H9 (cell line): ENCODE measurements at regions not wholly inside any gene's neighbourhood (a gene's known extent, or its start where the extent isn't known, plus 50 kb on each side); places are given as distances from the start of the nearest gene placed in this dataset.

ENCODE experiments used
- DNase-seq: peaks from one replicate; pipeline ENCODE4 v3.0.0-alpha.2; 2017
- H2AFZ ChIP-seq: one replicate; pipeline ENCODE4 v1.6.1; 2013; ENCODE audit warnings: mild to moderate bottlenecking, low read length, control low read depth, moderate library complexity
- H2AK5ac ChIP-seq: 2 replicates; pipeline ENCODE4 v1.6.1; 2013; ENCODE audit warnings: low read length, control low read depth, mixed read lengths; ENCODE audit not compliant: insufficient read length
- H2BK120ac ChIP-seq: one replicate; pipeline ENCODE4 v1.6.1; 2013; ENCODE audit warnings: low read depth, mild to moderate bottlenecking, low read length, control low read depth, inconsistent platforms; ENCODE audit not compliant: poor library complexity, severe bottlenecking
- H2BK12ac ChIP-seq: 2 replicates; pipeline ENCODE4 v1.6.1; 2013; ENCODE audit warnings: low read length, control low read depth, mixed read lengths, low read depth; ENCODE audit not compliant: insufficient read length
- H2BK15ac ChIP-seq: 2 replicates; pipeline ENCODE4 v1.6.1; 2013; ENCODE audit warnings: low read depth, low read length, control low read depth
- H2BK20ac ChIP-seq: one replicate; pipeline ENCODE4 v1.6.1; 2013; ENCODE audit warnings: low read depth, mild to moderate bottlenecking, low read length, control low read depth, inconsistent platforms; ENCODE audit not compliant: poor library complexity, severe bottlenecking
- H2BK5ac ChIP-seq: 2 replicates; pipeline ENCODE4 v1.6.1; 2013; ENCODE audit warnings: low read length, control low read depth, mixed read lengths; ENCODE audit not compliant: insufficient read length
- H3K14ac ChIP-seq: 2 replicates; pipeline ENCODE4 v1.6.1; 2013; ENCODE audit warnings: low read length, control low read depth; ENCODE audit not compliant: insufficient read depth
- H3K18ac ChIP-seq: 2 replicates; pipeline ENCODE4 v1.6.1; 2013; ENCODE audit warnings: low read depth, mild to moderate bottlenecking, mixed read lengths, low read length, control low read depth; ENCODE audit not compliant: insufficient read length
- H3K23ac ChIP-seq: 2 replicates; pipeline ENCODE4 v1.6.1; 2013; ENCODE audit warnings: low read length, control low read depth, mixed read lengths, low read depth; ENCODE audit not compliant: insufficient read length
- H3K23me2 ChIP-seq: 2 replicates; pipeline ENCODE4 v1.6.1; 2013; ENCODE audit warnings: low read depth, mild to moderate bottlenecking, mixed read lengths, low read length, control low read depth; ENCODE audit not compliant: insufficient read length, poor library complexity, severe bottlenecking
- H3K27ac ChIP-seq: 2 replicates; pipeline ENCODE4 v1.5.1; 2013; ENCODE audit warnings: low read length, control low read depth, mixed read lengths, low read depth; ENCODE audit not compliant: insufficient read length
- H3K27me3 ChIP-seq: 2 replicates; pipeline ENCODE4 v1.6.1; 2013; ENCODE audit warnings: low read length, control low read depth, inconsistent platforms; ENCODE audit not compliant: insufficient read depth
- H3K4ac ChIP-seq: 2 replicates; pipeline ENCODE4 v1.6.1; 2013; ENCODE audit warnings: low read depth, mild to moderate bottlenecking, control low read depth, inconsistent platforms, low read length, moderate library complexity
- H3K4me1 ChIP-seq: 2 replicates; pipeline ENCODE4 v1.6.1; 2013; ENCODE audit warnings: low read length, control low read depth, inconsistent platforms; ENCODE audit not compliant: insufficient read depth
- H3K4me2 ChIP-seq: 2 replicates; pipeline ENCODE4 v1.6.1; 2013; ENCODE audit warnings: low read length, control low read depth, mixed read lengths; ENCODE audit not compliant: insufficient read length, insufficient read depth
- H3K56ac ChIP-seq: 2 replicates; pipeline ENCODE4 v1.6.1; 2013; ENCODE audit warnings: low read depth, mild to moderate bottlenecking, mixed read lengths, low read length, control low read depth; ENCODE audit not compliant: insufficient read length
- H3K79me1 ChIP-seq: 2 replicates; pipeline ENCODE4 v1.6.1; 2013; ENCODE audit warnings: low read depth, mild to moderate bottlenecking, moderate library complexity, low read length, control low read depth, inconsistent platforms; ENCODE audit not compliant: insufficient read depth, poor library complexity, severe bottlenecking
- H3K79me2 ChIP-seq: 2 replicates; pipeline ENCODE4 v1.6.1; 2013; ENCODE audit warnings: low read length, control low read depth, inconsistent platforms; ENCODE audit not compliant: insufficient read depth
- H3K9ac ChIP-seq: 2 replicates; pipeline ENCODE4 v1.6.1; 2013; ENCODE audit warnings: low read length, control low read depth, mixed read lengths; ENCODE audit not compliant: insufficient read length; ENCODE audit errors: extremely low read depth
- H3K9me3 ChIP-seq: one replicate; pipeline ENCODE4 v1.6.1; 2013; ENCODE audit warnings: low read depth, low read length, inconsistent platforms; ENCODE audit not compliant: control insufficient read depth
- H3T11ph ChIP-seq: one replicate; pipeline ENCODE4 v1.6.1; 2013; ENCODE audit warnings: mild to moderate bottlenecking, low read length, control low read depth, inconsistent platforms
- H4K20me1 ChIP-seq: one replicate; pipeline ENCODE4 v1.6.1; 2013; ENCODE audit not compliant: control insufficient read depth, insufficient read length, insufficient read depth
- H4K5ac ChIP-seq: 2 replicates; pipeline ENCODE4 v1.6.1; 2013; ENCODE audit warnings: low read depth, mild to moderate bottlenecking, mixed read lengths, low read length, control low read depth; ENCODE audit not compliant: insufficient read length
- H4K8ac ChIP-seq: replicated peaks from 2 replicates; pipeline ENCODE4 v1.6.1; 2013; ENCODE audit warnings: low read length, control low read depth, mixed read lengths, low read depth; ENCODE audit not compliant: insufficient read length
- H4K91ac ChIP-seq: 2 replicates; pipeline ENCODE4 v1.6.1; 2013; ENCODE audit warnings: low read depth, mild to moderate bottlenecking, moderate library complexity, mixed read lengths, low read length, control low read depth; ENCODE audit not compliant: insufficient read length
- H3K27ac Mint-ChIP-seq, 3 experiments: 2 replicates in 2 of 3; 3 replicates in 1 of 3; pipeline ENCODE4 v1.8.0; 2020 to 2021; ENCODE audit warnings: mixed read lengths in 3 of 3, mild to moderate bottlenecking in 1 of 3, moderate library complexity in 1 of 3
- H3K27me3 Mint-ChIP-seq: 2 replicates; pipeline ENCODE4 v1.8.0; 2021; ENCODE audit warnings: low read depth, mild to moderate bottlenecking, moderate library complexity, mixed read lengths
- H3K36me3 Mint-ChIP-seq, 3 experiments: 2 replicates in 2 of 3; 3 replicates in 1 of 3; pipeline ENCODE4 v1.8.0; 2020 to 2021; ENCODE audit warnings: low read depth in 3 of 3, mixed read lengths in 3 of 3; ENCODE audit not compliant: insufficient read depth in 1 of 3
- H3K4me1 Mint-ChIP-seq, 2 experiments: 2 replicates each; pipeline ENCODE4 v1.8.0; 2020; ENCODE audit warnings: mixed read lengths in 2 of 2
- H3K4me3 Mint-ChIP-seq, 2 experiments: 2 replicates in 1 of 2; 3 replicates in 1 of 2; pipeline ENCODE4 v1.8.0; 2020 to 2021; ENCODE audit warnings: mild to moderate bottlenecking in 2 of 2, mixed read lengths in 2 of 2, moderate library complexity in 1 of 2
- H3K9me3 Mint-ChIP-seq, 2 experiments: 2 replicates in 1 of 2; 3 replicates in 1 of 2; pipeline ENCODE4 v1.8.0; 2020; ENCODE audit warnings: mild to moderate bottlenecking in 2 of 2, mixed read lengths in 2 of 2, moderate library complexity in 1 of 2
- WGBS: extraction: QIAGEN DNeasy Blood & Tissue Kit; methylation state at CpG from one replicate; pipeline ENCODE4 v1.1.7; 2013; ENCODE audit warnings: missing lambda C conversion rate, low lambda C conversion rate, mixed read lengths; ENCODE audit not compliant: insufficient read length; ENCODE audit errors: extremely low coverage; 5-methylcytosine and 5-hydroxymethylcytosine counted together
- TF ChIP-seq, protein P1 (sequence below): fragments of 200-600 bp; sonication (generic); conservative IDR thresholded peaks from 3 replicates; pipeline ENCODE4 v1.8.0; 2021; ENCODE audit warnings: antibody characterized with exemption, mild to moderate bottlenecking

GRCh38 chr7:84647797-84648757, 453.5 kb upstream of the SEMA3A start:
- no peak overlapping the region for H3K14ac ChIP-seq
- no peak overlapping the region for H3K56ac ChIP-seq
- Mint-ChIP-seq H3K27me3 (no peaks in the 10 kb centered on the region), H3K4me1 (peaks cover 11 to 19% of the 10 kb centered on the region in 2 experiments), H3K27ac (no peak overlapping the region), H3K4me3 (no peak overlapping the region), H3K9me3 (no peaks in the 10 kb centered on the region), H3K36me3 (no peaks in the 10 kb centered on the region)
- H3K9me3 ChIP-seq = no peaks in the 10 kb centered on the region
- H2BK15ac ChIP-seq = no peak overlapping the region
- H2AK5ac ChIP-seq = no peak overlapping the region
- no peak overlapping the region for H3K23ac ChIP-seq
- no peak overlapping the region for H3K27ac ChIP-seq
- TF ChIP-seq, protein P1, sequence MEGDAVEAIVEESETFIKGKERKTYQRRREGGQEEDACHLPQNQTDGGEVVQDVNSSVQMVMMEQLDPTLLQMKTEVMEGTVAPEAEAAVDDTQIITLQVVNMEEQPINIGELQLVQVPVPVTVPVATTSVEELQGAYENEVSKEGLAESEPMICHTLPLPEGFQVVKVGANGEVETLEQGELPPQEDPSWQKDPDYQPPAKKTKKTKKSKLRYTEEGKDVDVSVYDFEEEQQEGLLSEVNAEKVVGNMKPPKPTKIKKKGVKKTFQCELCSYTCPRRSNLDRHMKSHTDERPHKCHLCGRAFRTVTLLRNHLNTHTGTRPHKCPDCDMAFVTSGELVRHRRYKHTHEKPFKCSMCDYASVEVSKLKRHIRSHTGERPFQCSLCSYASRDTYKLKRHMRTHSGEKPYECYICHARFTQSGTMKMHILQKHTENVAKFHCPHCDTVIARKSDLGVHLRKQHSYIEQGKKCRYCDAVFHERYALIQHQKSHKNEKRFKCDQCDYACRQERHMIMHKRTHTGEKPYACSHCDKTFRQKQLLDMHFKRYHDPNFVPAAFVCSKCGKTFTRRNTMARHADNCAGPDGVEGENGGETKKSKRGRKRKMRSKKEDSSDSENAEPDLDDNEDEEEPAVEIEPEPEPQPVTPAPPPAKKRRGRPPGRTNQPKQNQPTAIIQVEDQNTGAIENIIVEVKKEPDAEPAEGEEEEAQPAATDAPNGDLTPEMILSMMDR = no peak
- no peak for DNase-seq
- H3K23me2 ChIP-seq = no peaks in the 10 kb centered on the region
- H2BK5ac ChIP-seq = no peak overlapping the region
- no peaks in the 10 kb centered on the region for H3K4me1 ChIP-seq
- WGBS = no CpG with 5 or more reads among the region's 2 CpGs
- no peak overlapping the region for H2BK20ac ChIP-seq
- no peak overlapping the region for H3K4me2 ChIP-seq
- no peak overlapping the region for H2BK12ac ChIP-seq
- H2AFZ ChIP-seq = no peak overlapping the region
- no peak overlapping the region for H4K91ac ChIP-seq
- no peak overlapping the region for H4K8ac ChIP-seq
- no peaks in the 10 kb centered on the region for H3K27me3 ChIP-seq
- no peak overlapping the region for H3K18ac ChIP-seq
- H3K79me2 ChIP-seq = no peaks in the 10 kb centered on the region
- H3K4ac ChIP-seq = no peak overlapping the region
- no peak overlapping the region for H4K5ac ChIP-seq
- no peak overlapping the region for H3K9ac ChIP-seq
- H2BK120ac ChIP-seq = no peak overlapping the region
- no peaks in the 10 kb centered on the region for H3K79me1 ChIP-seq
- H3T11ph ChIP-seq = no peak overlapping the region
- H4K20me1 ChIP-seq = no peaks in the 10 kb centered on the region
